PC-3 (cell line): ENCODE measurements at regions not wholly inside any gene's neighbourhood (a gene's known extent, or its start where the extent isn't known, plus 50 kb on each side); places are given as distances from the start of the nearest gene placed in this dataset.
A peak's percentile ranks its signal among the peaks of the same experiment; 100 is the strongest.

Experiments used
- ATAC-seq: fragments of 200-7000 bp; cut with Tn5 transposase; 2 replicates; pipeline ENCODE4 v1.9.1; 2020; ENCODE audit warnings: mild to moderate bottlenecking, moderate library complexity
- BruUV-seq: library from RNA; stranded (reverse); fragments of 400-500 nt; replicated peaks from 2 replicates; lab custom pipeline; 2021; lab: Mats Ljungman, UMichigan
- CTCF ChIA-PET: fragments of 300-600 bp; sonication (Branson Sonifier 250); formaldehyde crosslinking; loops from one replicate; lab custom pipeline; 2022; ENCODE audit warnings: antibody characterized with exemption; lab: Charles Lee
- POLR2A ChIA-PET: fragments of 300-600 bp; sonication (Branson Sonifier 250); formaldehyde crosslinking; loops from one replicate; lab custom pipeline; 2022; ENCODE audit warnings: antibody characterized with exemption; ENCODE audit not compliant: unreplicated experiment; lab: Charles Lee
- DNase-seq: peaks from one replicate; pipeline ENCODE4 v3.0.0-alpha.2; 2015
- H2AFZ ChIP-seq: fragments of 300-600 bp; sonication (generic); 2 replicates; pipeline ENCODE4 v1.6.0; 2016; ENCODE audit warnings: antibody characterized with exemption, low read length
- H3F3A ChIP-seq: fragments of 300-600 bp; sonication (generic); one replicate; pipeline ENCODE4 v1.6.0; 2017; ENCODE audit warnings: antibody characterized with exemption, low read length, control low read depth, mild to moderate bottlenecking; ENCODE audit not compliant: unreplicated experiment
- H3K27ac ChIP-seq: fragments of 300-600 bp; sonication (generic); 2 replicates; pipeline ENCODE4 v1.5.1; 2016; ENCODE audit warnings: mild to moderate bottlenecking, low read length
- H3K27me3 ChIP-seq: fragments of 300-600 bp; sonication (generic); 2 replicates; pipeline ENCODE4 v1.6.1; 2016; ENCODE audit warnings: low read length, mixed read lengths
- H3K36me3 ChIP-seq: fragments of 300-600 bp; sonication (generic); 2 replicates; pipeline ENCODE4 v1.6.1; 2016; ENCODE audit warnings: low read depth, mixed run types, low read length, mixed read lengths
- H3K4me1 ChIP-seq: fragments of 300-600 bp; sonication (generic); 2 replicates; pipeline ENCODE4 v1.5.1; 2016; ENCODE audit warnings: low read length; ENCODE audit not compliant: insufficient read depth
- H3K4me2 ChIP-seq: fragments of 300-600 bp; sonication (generic); 2 replicates; pipeline ENCODE4 v1.6.0; 2016; ENCODE audit warnings: low read length
- H3K4me3 ChIP-seq: fragments of 300-600 bp; sonication (generic); 2 replicates; pipeline ENCODE4 v1.5.1; 2016; ENCODE audit warnings: mild to moderate bottlenecking, low read length, mixed read lengths
- H3K79me2 ChIP-seq: fragments of 300-600 bp; sonication (generic); 2 replicates; pipeline ENCODE4 v1.6.1; 2017; ENCODE audit warnings: low read length, mixed read lengths
- H3K9ac ChIP-seq: fragments of 300-600 bp; sonication (generic); 2 replicates; pipeline ENCODE4 v1.6.0; 2016; ENCODE audit warnings: mild to moderate bottlenecking, low read length
- H3K9me2 ChIP-seq: fragments of 300-600 bp; sonication (generic); replicated peaks from 2 replicates; pipeline ENCODE4 v1.6.1; 2016; ENCODE audit warnings: mixed run types, low read length, mixed read lengths
- H3K9me3 ChIP-seq: fragments of 300-600 bp; sonication (generic); 2 replicates; pipeline ENCODE4 v1.6.1; 2016; ENCODE audit warnings: low read length, mixed read lengths
- H4K20me1 ChIP-seq: fragments of 300-600 bp; sonication (generic); 2 replicates; pipeline ENCODE4 v1.6.1; 2016; ENCODE audit warnings: low read length, mixed read lengths
- EZH2 ChIP-seq: fragments of 300-600 bp; sonication (generic); IDR thresholded peaks from one replicate; pipeline ENCODE4 v1.6.1; 2017; ENCODE audit warnings: antibody characterized with exemption, mild to moderate bottlenecking, low read length; ENCODE audit not compliant: unreplicated experiment
- EZH2phosphoT487 ChIP-seq: fragments of 300-600 bp; sonication (generic); IDR thresholded peaks from 2 replicates; pipeline ENCODE4 v1.6.1; 2018; ENCODE audit warnings: mild to moderate bottlenecking, antibody characterized with exemption, low read length, borderline replicate concordance
- intact Hi-C: fragments of 100-400 bp; cut with micrococcal nuclease; formaldehyde crosslinking; loops from 2 replicates; pipeline ENCODE4 v1.9.0; 2023
- TF ChIP-seq, protein P1 (sequence below): fragments of 300-600 bp; sonication (generic); conservative IDR thresholded peaks from 2 replicates; pipeline ENCODE4 v1.5.1; 2017; ENCODE audit warnings: antibody characterized with exemption, low read depth, mild to moderate bottlenecking, low read length

DNA sequence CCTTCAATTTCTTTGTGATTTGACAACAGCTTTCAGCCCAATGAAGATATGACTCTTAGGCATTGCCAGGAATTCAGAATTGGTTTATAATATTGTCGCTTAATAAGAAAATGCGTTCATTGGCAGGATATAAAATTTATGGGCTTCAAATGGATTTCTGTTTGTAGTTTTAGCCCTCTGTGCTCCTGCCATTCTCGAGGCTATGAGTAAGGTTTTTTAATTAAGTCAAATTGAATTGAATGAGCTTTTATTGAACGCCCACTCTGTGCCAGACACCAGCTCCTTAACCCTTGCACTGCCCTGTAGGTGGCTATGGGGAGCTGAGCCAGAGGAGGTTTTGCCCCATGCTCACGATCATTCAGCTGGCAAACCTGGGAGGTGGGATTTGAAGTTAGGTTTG is 115.1 kb downstream of the SLC25A47 start:
- BruUV-seq: no TSS peak
- intact Hi-C loops: no loop called here
- H3K4me3 ChIP-seq: no peak overlapping the region
- no peaks in the 10 kb centered on the region for H4K20me1 ChIP-seq
- no peaks in the 10 kb centered on the region for H3K27me3 ChIP-seq
- peak overlapping the region; percentile 79 for H3K27ac ChIP-seq
- no peaks in the 10 kb centered on the region for H3K36me3 ChIP-seq
- no peaks in the 10 kb centered on the region for H3F3A ChIP-seq
- POLR2A ChIA-PET: no interaction called here
- H3K4me1 ChIP-seq: peaks cover 39% of the 10 kb centered on the region
- DNase-seq (no peak), ATAC-seq (no peak)
- H3K4me2 ChIP-seq: no peak overlapping the region
- no peak overlapping the region for H3K9ac ChIP-seq
- no peak overlapping the region for H2AFZ ChIP-seq
- CTCF ChIA-PET: interaction anchor here (0.6 to 2.5 kb wide), 4 partner anchors 21 to 133 kb away, joined by 3 to 42 read pairs (median 10); no protein-coding TSS in a partner anchor
- no peaks in the 10 kb centered on the region for H3K79me2 ChIP-seq
- no peaks in the 10 kb centered on the region for H3K9me3 ChIP-seq
- TF ChIP-seq, protein P1, sequence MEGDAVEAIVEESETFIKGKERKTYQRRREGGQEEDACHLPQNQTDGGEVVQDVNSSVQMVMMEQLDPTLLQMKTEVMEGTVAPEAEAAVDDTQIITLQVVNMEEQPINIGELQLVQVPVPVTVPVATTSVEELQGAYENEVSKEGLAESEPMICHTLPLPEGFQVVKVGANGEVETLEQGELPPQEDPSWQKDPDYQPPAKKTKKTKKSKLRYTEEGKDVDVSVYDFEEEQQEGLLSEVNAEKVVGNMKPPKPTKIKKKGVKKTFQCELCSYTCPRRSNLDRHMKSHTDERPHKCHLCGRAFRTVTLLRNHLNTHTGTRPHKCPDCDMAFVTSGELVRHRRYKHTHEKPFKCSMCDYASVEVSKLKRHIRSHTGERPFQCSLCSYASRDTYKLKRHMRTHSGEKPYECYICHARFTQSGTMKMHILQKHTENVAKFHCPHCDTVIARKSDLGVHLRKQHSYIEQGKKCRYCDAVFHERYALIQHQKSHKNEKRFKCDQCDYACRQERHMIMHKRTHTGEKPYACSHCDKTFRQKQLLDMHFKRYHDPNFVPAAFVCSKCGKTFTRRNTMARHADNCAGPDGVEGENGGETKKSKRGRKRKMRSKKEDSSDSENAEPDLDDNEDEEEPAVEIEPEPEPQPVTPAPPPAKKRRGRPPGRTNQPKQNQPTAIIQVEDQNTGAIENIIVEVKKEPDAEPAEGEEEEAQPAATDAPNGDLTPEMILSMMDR: no peak
- TF ChIP-seq EZH2: no peak
- TF ChIP-seq EZH2phosphoT487: no peak
- no peaks in the 10 kb centered on the region for H3K9me2 ChIP-seq

DNA sequence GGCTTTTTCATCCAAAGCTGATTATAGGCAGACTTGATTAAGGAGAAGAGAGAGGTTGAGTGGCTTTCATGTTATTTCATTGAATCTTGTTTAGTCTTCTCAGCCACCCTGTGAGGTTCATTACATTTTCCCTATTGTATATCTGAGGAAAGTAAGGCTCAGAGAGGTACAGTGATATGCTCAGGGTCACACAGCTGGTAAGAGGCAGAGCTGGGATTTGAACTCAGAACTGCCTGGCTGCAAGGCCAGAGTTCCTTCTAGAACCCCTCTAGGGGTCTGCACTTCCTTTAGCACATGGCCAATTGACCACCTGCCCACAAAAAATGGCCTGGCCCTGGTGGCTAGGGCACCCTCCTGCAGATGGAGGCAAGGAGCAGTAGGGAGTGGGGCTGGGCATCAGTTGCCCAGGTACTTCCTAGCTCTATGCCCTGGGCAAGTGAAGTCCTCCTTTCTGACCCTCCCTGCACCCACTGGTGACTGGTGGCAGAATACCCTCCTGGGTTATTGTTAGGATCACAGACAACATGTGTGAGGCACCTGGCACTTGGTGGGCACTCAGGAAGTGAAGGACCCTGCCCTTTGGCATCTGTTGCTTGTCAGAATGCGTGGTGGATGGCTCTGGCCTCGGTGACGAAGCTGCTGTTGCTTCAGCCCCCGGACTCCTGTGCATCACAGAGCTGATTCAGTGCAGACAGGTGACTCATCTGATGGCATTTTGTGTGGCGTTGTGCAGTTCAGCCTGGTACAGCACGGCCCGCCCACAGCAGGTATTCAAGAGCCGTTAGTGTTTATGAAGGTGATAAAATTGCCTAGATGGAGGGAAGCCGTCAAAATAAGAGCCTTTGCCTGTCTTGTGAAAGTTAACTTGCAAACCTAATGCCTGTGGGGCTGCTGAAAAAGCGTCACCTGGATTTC is 115.8 kb downstream of the SLC25A47 start:
- peak; percentile 90 for ATAC-seq
- Histone ChIP-seq H2AFZ (peak overlapping the region; percentile 54), H3K27me3 (no peaks in the 10 kb centered on the region), H4K20me1 (no peaks in the 10 kb centered on the region), H3K4me1 (peaks cover 45% of the 10 kb centered on the region), H3F3A (no peaks in the 10 kb centered on the region), H3K36me3 (no peaks in the 10 kb centered on the region), H3K4me2 (peak overlapping the region; percentile 68), H3K4me3 (peak overlapping the region; percentile 21; the same call in 1 of the 2 replicates), H3K79me2 (no peaks in the 10 kb centered on the region), H3K9me3 (no peaks in the 10 kb centered on the region), H3K9me2 (no peaks in the 10 kb centered on the region), H3K9ac (peak overlapping the region; percentile 57), H3K27ac (peak overlapping the region; percentile 79)
- no peak for TF ChIP-seq EZH2
- TF ChIP-seq, protein P1: no peak
- no peak for TF ChIP-seq EZH2phosphoT487
- ChIA-PET POLR2A (interaction anchor here (0.6 to 0.9 kb wide), 2 partner anchors 17 to 37 kb away, joined by 3 to 4 read pairs; no protein-coding TSS in a partner anchor), CTCF (interaction anchor here (0.5 to 2.5 kb wide), 13 partner anchors 14 to 271 kb away, joined by 3 to 42 read pairs (median 6); no protein-coding TSS in a partner anchor)
- intact Hi-C loops: loop anchor here (1.0 kb wide), 3 partner anchors 37 to 109 kb away; no protein-coding TSS in a partner anchor
- BruUV-seq: no TSS peak
- peak; percentile 96 for DNase-seq
